ENCODE measurements at regions not wholly inside any gene's neighbourhood (a gene's known extent, or its start where the extent isn't known, plus 50 kb on each side); places are given as distances from the start of the nearest gene placed in this dataset.

DNA sequence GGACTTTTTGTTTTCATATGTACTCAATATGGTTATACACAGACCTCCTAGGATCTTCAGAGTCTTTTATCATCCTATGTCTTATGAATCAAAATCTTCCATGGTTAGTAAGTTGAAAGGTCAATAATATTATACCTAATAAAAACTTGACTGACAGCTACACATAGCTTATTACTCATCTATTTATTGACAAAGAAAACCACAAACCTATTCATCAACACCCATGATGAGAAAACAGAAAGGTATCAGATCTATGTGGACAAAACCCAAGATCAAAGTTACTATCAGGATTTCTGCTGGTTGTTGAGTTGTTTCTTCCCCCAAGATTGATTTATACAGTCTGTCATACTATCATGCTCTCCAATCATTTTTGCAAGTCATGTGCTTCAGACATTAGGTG is 460.1 kb upstream of the MANEA start:
- TF ChIP-seq, protein P1, sequence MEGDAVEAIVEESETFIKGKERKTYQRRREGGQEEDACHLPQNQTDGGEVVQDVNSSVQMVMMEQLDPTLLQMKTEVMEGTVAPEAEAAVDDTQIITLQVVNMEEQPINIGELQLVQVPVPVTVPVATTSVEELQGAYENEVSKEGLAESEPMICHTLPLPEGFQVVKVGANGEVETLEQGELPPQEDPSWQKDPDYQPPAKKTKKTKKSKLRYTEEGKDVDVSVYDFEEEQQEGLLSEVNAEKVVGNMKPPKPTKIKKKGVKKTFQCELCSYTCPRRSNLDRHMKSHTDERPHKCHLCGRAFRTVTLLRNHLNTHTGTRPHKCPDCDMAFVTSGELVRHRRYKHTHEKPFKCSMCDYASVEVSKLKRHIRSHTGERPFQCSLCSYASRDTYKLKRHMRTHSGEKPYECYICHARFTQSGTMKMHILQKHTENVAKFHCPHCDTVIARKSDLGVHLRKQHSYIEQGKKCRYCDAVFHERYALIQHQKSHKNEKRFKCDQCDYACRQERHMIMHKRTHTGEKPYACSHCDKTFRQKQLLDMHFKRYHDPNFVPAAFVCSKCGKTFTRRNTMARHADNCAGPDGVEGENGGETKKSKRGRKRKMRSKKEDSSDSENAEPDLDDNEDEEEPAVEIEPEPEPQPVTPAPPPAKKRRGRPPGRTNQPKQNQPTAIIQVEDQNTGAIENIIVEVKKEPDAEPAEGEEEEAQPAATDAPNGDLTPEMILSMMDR (conservative IDR thresholded peaks at IDR 0.05) = no peak
- H3K27ac ChIP-seq = no peak overlapping the region

DNA sequence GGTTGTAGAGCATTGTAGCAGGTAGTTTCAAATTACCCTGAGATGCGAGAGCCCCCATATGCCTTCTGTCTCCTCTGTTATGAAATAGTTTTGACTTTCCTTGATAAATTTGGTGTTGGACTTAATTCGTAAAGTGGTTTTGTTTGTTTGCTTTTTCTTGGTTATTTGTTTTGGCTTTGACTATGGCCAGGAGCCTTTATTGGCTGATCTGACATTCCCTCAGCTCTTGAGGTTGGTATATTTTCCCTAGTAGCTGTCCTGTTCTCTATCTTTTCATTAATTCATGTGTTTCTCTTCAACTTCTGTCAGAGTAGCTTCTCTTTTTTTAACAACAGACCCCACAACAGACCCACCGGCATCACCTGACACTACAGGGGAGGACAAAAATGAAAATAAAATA is 457.4 kb upstream of the MANEA start:
- TF ChIP-seq, protein P1 (conservative IDR thresholded peaks at IDR 0.05) = no peak
- H3K27ac ChIP-seq = no peak overlapping the region

DNA sequence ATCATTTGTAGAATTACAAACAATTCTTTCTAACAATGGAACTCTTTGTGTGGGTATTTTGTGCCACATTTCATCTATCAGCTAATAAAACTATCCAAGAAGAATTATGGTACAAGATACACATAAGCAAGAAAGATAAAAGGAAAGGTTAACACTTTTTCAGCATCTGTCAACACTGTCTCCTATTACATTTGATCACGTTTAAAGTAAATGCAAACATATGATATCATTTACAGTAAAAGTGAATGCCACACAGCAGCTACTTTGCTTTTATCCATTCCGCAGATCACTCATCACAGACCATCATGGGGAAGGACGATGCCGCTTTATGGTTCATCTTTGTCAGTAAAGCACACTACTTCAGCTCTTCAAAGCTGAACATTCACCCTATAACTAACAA is 456.4 kb upstream of the MANEA start:
- H3K27ac ChIP-seq = no peak overlapping the region
- TF ChIP-seq, protein P1 (conservative IDR thresholded peaks at IDR 0.05) = no peak

DNA sequence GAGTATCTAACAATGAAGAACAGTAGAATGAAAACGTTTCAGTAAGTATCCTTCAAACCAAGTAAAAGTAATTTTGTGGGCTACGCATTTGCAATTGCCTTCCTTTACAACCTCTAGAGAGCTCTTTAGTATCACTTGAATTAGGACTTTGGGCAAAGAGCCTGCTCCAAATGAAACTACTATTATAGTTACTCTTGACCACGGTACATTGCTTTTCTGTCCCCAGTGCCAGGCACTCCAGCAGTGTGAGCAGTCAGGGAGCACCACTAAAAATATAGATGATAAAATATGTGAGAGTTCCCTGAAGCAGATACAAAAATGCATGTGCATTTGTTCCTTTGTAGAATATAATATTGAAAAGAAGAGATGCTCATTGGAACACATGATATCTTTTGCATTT is 450.1 kb upstream of the MANEA start:
- TF ChIP-seq, protein P1 (conservative IDR thresholded peaks at IDR 0.05) = no peak
- H3K27ac ChIP-seq = no peak overlapping the region

GRCh38 chr6:95128439-95128838 is 448.9 kb upstream of the MANEA start:
- H3K27ac ChIP-seq = no peak overlapping the region
- TF ChIP-seq, protein P1 (conservative IDR thresholded peaks at IDR 0.05) = no peak

GRCh38 chr6:95128947-95129346 is 448.4 kb upstream of the MANEA start:
- H3K27ac ChIP-seq = no peak overlapping the region
- TF ChIP-seq, protein P1 (conservative IDR thresholded peaks at IDR 0.05) = no peak

DNA sequence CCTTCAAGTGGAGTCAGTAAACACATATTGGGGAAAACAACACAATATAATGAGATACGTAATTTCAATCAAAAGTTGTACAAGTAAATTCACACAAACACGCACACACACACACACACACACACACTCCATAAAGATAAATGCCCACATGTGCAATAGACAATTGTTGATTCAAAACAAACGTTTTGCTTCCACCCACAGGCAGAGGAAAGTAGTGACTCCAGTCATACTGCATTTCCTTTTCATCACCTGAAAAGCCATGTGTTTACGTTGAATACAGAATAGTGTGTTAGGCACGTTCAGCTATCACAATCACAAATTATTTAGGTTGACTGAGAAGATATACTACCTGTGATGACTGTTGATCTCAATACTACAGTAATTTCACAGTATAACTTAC is 443.8 kb upstream of the MANEA start:
- H3K27ac ChIP-seq = no peak overlapping the region
- TF ChIP-seq, protein P1 (conservative IDR thresholded peaks at IDR 0.05) = peak; percentile 59

GRCh38 chr6:95135182-95135581 is 442.2 kb upstream of the MANEA start:
- no peak overlapping the region for H3K27ac ChIP-seq
- TF ChIP-seq, protein P1 (conservative IDR thresholded peaks at IDR 0.05) = no peak

Measured in VCaP (cell line).